GM12878 (cell line): ENCODE measurements at regions not wholly inside any gene's neighbourhood (a gene's known extent, or its start where the extent isn't known, plus 50 kb on each side); places are given as distances from the start of the nearest gene placed in this dataset.

ENCODE experiments used
- ATAC-seq: fragments of 200-7000 bp; cut with Tn5 transposase; 3 replicates; pipeline ENCODE4 v1.9.1; 2020; ENCODE audit warnings: mild to moderate bottlenecking, moderate library complexity
- BruUV-seq: library from RNA; stranded (reverse); fragments of 400-500 nt; replicated peaks from 2 replicates; lab custom pipeline; 2021; lab: Mats Ljungman, UMichigan
- CTCF ChIA-PET: fragments of 300-600 bp; sonication (Branson Sonifier 250); formaldehyde crosslinking; extraction: SDS; loops from one replicate; lab custom pipeline; 2021; ENCODE audit warnings: inconsistent platforms; lab: Yijun Ruan, JAX
- POLR2A ChIA-PET: fragments of 350-600 bp; formaldehyde crosslinking; extraction: SDS; loops from one replicate; lab custom pipeline; 2021; ENCODE audit warnings: inconsistent platforms; lab: Charles Lee
- RAD21 ChIA-PET: fragments of 300-600 bp; sonication (Branson Sonifier 250); formaldehyde crosslinking; loops from one replicate; lab custom pipeline; 2023; ENCODE audit warnings: antibody characterized with exemption; ENCODE audit not compliant: unreplicated experiment; lab: Charles Lee
- SMC1A ChIA-PET: fragments of 300-600 bp; sonication (Branson Sonifier 250); formaldehyde crosslinking; loops from one replicate; lab custom pipeline; 2023; ENCODE audit not compliant: unreplicated experiment, uncharacterized antibody; lab: Charles Lee
- DNase-seq: peaks from one replicate; pipeline ENCODE4 v3.0.0-alpha.2; 2011; ENCODE audit warnings: low read depth, low spot score
- FAIRE-seq: peaks from 3 replicates; lab custom pipeline; 2011; peaks lifted over from hg19 to GRCh38; lab: Jason Lieb, UNC
- H2AFZ ChIP-seq: 2 replicates; pipeline ENCODE4 v1.6.0; 2011; ENCODE audit warnings: low read depth, low read length, control low read depth; ENCODE audit not compliant: control insufficient read depth
- H3K27ac ChIP-seq: 2 replicates; pipeline ENCODE4 v1.5.1; 2011; ENCODE audit warnings: control low read depth; ENCODE audit not compliant: control insufficient read depth, insufficient read depth
- H3K27me3 ChIP-seq, 2 experiments: replicated peaks in 1 of 2; 2 replicates each; pipeline versions ENCODE4 v1.6.0 to v1.6.1; 2011; ENCODE audit warnings: low read length in 1 of 2; ENCODE audit not compliant: control insufficient read depth in 2 of 2, insufficient read depth in 2 of 2
- H3K36me3 ChIP-seq, 2 experiments: 2 replicates each; pipeline ENCODE4 v1.5.1; 2011; ENCODE audit warnings: low read length in 1 of 2; ENCODE audit not compliant: control insufficient read depth in 2 of 2, insufficient read depth in 2 of 2
- H3K4me1 ChIP-seq: 2 replicates; pipeline ENCODE4 v1.6.1; 2011; ENCODE audit warnings: mild to moderate bottlenecking, low read length, moderate library complexity, mixed read lengths; ENCODE audit not compliant: control insufficient read depth, insufficient read depth
- H3K4me2 ChIP-seq: 2 replicates; pipeline ENCODE4 v1.6.0; 2011; ENCODE audit warnings: control low read depth; ENCODE audit not compliant: control insufficient read depth, insufficient read depth
- H3K4me3 ChIP-seq: fragments of 200-600 bp; sonication (generic); 2 replicates; pipeline ENCODE4 v1.5.1; 2016
- H3K79me2 ChIP-seq: 2 replicates; pipeline ENCODE4 v1.6.0; 2011; ENCODE audit warnings: low read length; ENCODE audit not compliant: control insufficient read depth, insufficient read depth
- H3K9ac ChIP-seq: 2 replicates; pipeline ENCODE4 v1.8.0; 2011; ENCODE audit warnings: low read length, control low read depth, mixed read lengths; ENCODE audit not compliant: control insufficient read depth, insufficient read depth
- H3K9me3 ChIP-seq: replicated peaks from 3 replicates; pipeline ENCODE4 v1.5.1; 2011; ENCODE audit warnings: mild to moderate bottlenecking, low read length; ENCODE audit not compliant: control insufficient read depth, insufficient read depth
- H4K20me1 ChIP-seq: 2 replicates; pipeline ENCODE4 v1.6.0; 2011; ENCODE audit not compliant: control insufficient read depth, insufficient read depth
- ATF2 ChIP-seq: IDR thresholded peaks from 2 replicates; pipeline ENCODE4 v1.6.1; 2012; ENCODE audit warnings: low read length, inconsistent platforms
- BCLAF1 ChIP-seq: fragments of 450-650 bp; IDR thresholded peaks from 2 replicates; pipeline ENCODE4 v1.6.1; 2017; ENCODE audit warnings: antibody characterized with exemption, mild to moderate bottlenecking, moderate library complexity
- BRCA1 ChIP-seq: IDR thresholded peaks from 2 replicates; pipeline ENCODE4 v1.6.1; 2011; ENCODE audit warnings: low read depth, low read length, improper control_type of control experiment
- CBX5 ChIP-seq: sonication (generic); IDR thresholded peaks from 2 replicates; pipeline ENCODE4 v1.6.1; 2016; ENCODE audit warnings: low read depth, moderate library complexity, mild to moderate bottlenecking, inconsistent platforms
- CREB1 ChIP-seq: IDR thresholded peaks from 2 replicates; pipeline ENCODE4 v1.6.1; 2012; ENCODE audit warnings: low read depth, mild to moderate bottlenecking, inconsistent platforms
- CTCF ChIP-seq, 3 experiments: IDR thresholded peaks in 2 of 3; conservative IDR thresholded peaks in 1 of 3; 2 replicates each; pipeline ENCODE4 v1.5.1; 2011; ENCODE audit warnings: low read depth in 3 of 3, low read length in 3 of 3, mild to moderate bottlenecking in 3 of 3, control low read depth in 2 of 3, moderate library complexity in 2 of 3, inconsistent platforms in 1 of 3, mixed read lengths in 1 of 3; ENCODE audit not compliant: control insufficient read depth in 2 of 3, insufficient read depth in 1 of 3; ENCODE audit errors: extremely low read depth in 1 of 3
- E4F1 ChIP-seq: fragments of 450-650 bp; IDR thresholded peaks from 2 replicates; pipeline ENCODE4 v1.6.1; 2018; ENCODE audit warnings: borderline replicate concordance, mild to moderate bottlenecking; ENCODE audit not compliant: partially characterized antibody
- FOXM1 ChIP-seq: IDR thresholded peaks from 2 replicates; pipeline ENCODE4 v1.6.1; 2012; ENCODE audit warnings: low read depth, mild to moderate bottlenecking, inconsistent platforms, low read length, moderate library complexity
- GATAD2B ChIP-seq: fragments of 450-650 bp; conservative IDR thresholded peaks from 2 replicates; pipeline ENCODE4 v1.6.1; 2017; ENCODE audit warnings: low read depth, mild to moderate bottlenecking, moderate library complexity
- MTA2 ChIP-seq: fragments of 450-650 bp; IDR thresholded peaks from 2 replicates; pipeline ENCODE4 v1.6.1; 2016; ENCODE audit warnings: low read depth, mild to moderate bottlenecking, moderate library complexity
- MYB ChIP-seq: fragments of 150-350 bp; IDR thresholded peaks from 2 replicates; pipeline ENCODE4 v1.6.1; 2014; ENCODE audit warnings: mild to moderate bottlenecking, low read depth, low read length, borderline replicate concordance
- NR2C2 ChIP-seq: IDR thresholded peaks from 2 replicates; pipeline ENCODE4 v1.6.1; 2011; ENCODE audit warnings: borderline replicate concordance, low read depth; ENCODE audit not compliant: control insufficient read depth, insufficient read length
- POLR2A ChIP-seq: IDR thresholded peaks from 2 replicates; pipeline ENCODE4 v1.6.1; 2011; ENCODE audit warnings: low read depth, mild to moderate bottlenecking, low read length
- SMARCA5 ChIP-seq: fragments of 450-650 bp; IDR thresholded peaks from 2 replicates; pipeline ENCODE4 v1.6.1; 2017; ENCODE audit warnings: mild to moderate bottlenecking
- ZNF384 ChIP-seq: IDR thresholded peaks from 2 replicates; pipeline ENCODE4 v1.6.1; 2012; ENCODE audit warnings: low read depth, mild to moderate bottlenecking, low read length, improper control_type of control experiment, borderline replicate concordance
- WGBS: methylation state at CpG from one replicate; pipeline ENCODE4 v1.1.6; 2016; ENCODE audit warnings: low lambda C conversion rate; ENCODE audit not compliant: insufficient replicate concordance, insufficient coverage; ENCODE audit errors: missing lambda C conversion rate; 5-methylcytosine and 5-hydroxymethylcytosine counted together
- in situ Hi-C: fragments of 300-500 bp; cut with MboI; formaldehyde crosslinking; loops from 9 replicates; pipeline ENCODE4 v1.14.3; 2018; ENCODE audit warnings: mixed read lengths
- intact Hi-C: fragments of 100-400 bp; cut with micrococcal nuclease; formaldehyde crosslinking; loops from one replicate; pipeline ENCODE4 v1.14.2; 2022; ENCODE audit not compliant: unreplicated experiment

- TF ChIP-seq FOXM1 (no peak), POLR2A (no peak), MYB (no peak)
- TF ChIP-seq, all 136 proteins: peak for 0
Observed at GRCh38 chr7:49247759-49248158, 323.4 kb downstream of the CDC14C start (continued).

- Histone ChIP-seq H3K79me2 (no peaks in the 10 kb centered on the region), H3K4me3 (no peak overlapping the region), H3K27me3 (no peaks in the 10 kb centered on the region), H3K9me3 (no peaks in the 10 kb centered on the region), H2AFZ (no peak overlapping the region), H3K27ac (no peak overlapping the region), H3K9ac (no peak overlapping the region), H3K4me2 (no peak overlapping the region), H3K36me3 (no peaks in the 10 kb centered on the region), H4K20me1 (no peaks in the 10 kb centered on the region), H3K4me1 (no peaks in the 10 kb centered on the region)
- no peak for ATAC-seq
- BruUV-seq: no TSS peak
- no peak for DNase-seq
- FAIRE-seq: no peak
- intact Hi-C loops (no loop called here), in situ Hi-C loops (no loop called here)
- RAD21 ChIA-PET: no interaction called here
- POLR2A ChIA-PET: no interaction called here
- CTCF ChIA-PET: interaction anchor here (1.1 to 1.4 kb wide), 2 partner anchors 9 to 10 kb away, joined by 3 to 4 read pairs; no protein-coding TSS in a partner anchor
- WGBS: 1% methylated on average over 3 of the region's 3 CpGs
- SMC1A ChIA-PET: interaction anchor here (0.6 kb wide), 1 partner anchor 223 kb away, joined by 4 read pairs; no protein-coding TSS in a partner anchor
- TF ChIP-seq ZNF384 (no peak), SMARCA5 (no peak), E4F1 (no peak), CBX5 (no peak), FOXM1 (no peak), ATF2 (no peak), NR2C2 (no peak), MTA2 (no peak), CTCF (IDR thresholded peaks at IDR 0.05 in 2 of 3, conservative IDR thresholded peaks at IDR 0.05 in 1 of 3; ENCODE audit: control insufficient read depth in 2 of 3, extremely low read depth in 1 of 3, insufficient read depth in 1 of 3, low read depth in 3 of 3, low read length in 3 of 3) (no peak), POLR2A (no peak), BRCA1 (no peak), CREB1 (no peak), GATAD2B (no peak), BCLAF1 (no peak)
Observed at GRCh38 chr7:49255054-49255453, 330.7 kb downstream of the CDC14C start.
